Tibial nerve (tissue), 4 donors: ENCODE measurements at regions not wholly inside any gene's neighbourhood (a gene's known extent, or its start where the extent isn't known, plus 50 kb on each side); places are given as distances from the start of the nearest gene placed in this dataset.
"Not testable (repeated sequence)": the region's sequence is repeated elsewhere in the genome, so short reads cannot be mapped to it uniquely, and the experiment has no call there.

Experiments used
- DNase-seq, 2 donors: peaks; one replicate each; pipeline ENCODE4 v3.0.0-alpha.2; 2019; ENCODE audit warnings: low spot score in 2 of 2
- H3K27ac ChIP-seq, 4 donors: fragments of 200-600 bp; sonication (generic) in 3 of 4; one replicate each; pipeline ENCODE4 v1.5.1; 2017 to 2019; ENCODE audit warnings: mild to moderate bottlenecking in 1 of 4
- H3K27me3 ChIP-seq, 2 donors: fragments of 200-600 bp; sonication (generic) in 1 of 2; one replicate each; pipeline versions ENCODE4 v1.5.1 to v1.6.0; 2017 to 2019
- H3K36me3 ChIP-seq, 3 donors: fragments of 200-600 bp; sonication (generic); one replicate each; pipeline ENCODE4 v1.5.1; 2018 to 2019
- H3K4me1 ChIP-seq, 4 donors: fragments of 200-600 bp; sonication (generic) in 3 of 4; one replicate each; pipeline ENCODE4 v1.5.1; 2017 to 2019
- H3K4me3 ChIP-seq, 4 donors: fragments of 200-600 bp; sonication (generic) in 3 of 4; one replicate each; pipeline ENCODE4 v1.5.1; 2017 to 2019; ENCODE audit warnings: mild to moderate bottlenecking in 1 of 4, moderate library complexity in 1 of 4
- H3K9me3 ChIP-seq, 4 donors: fragments of 200-600 bp; sonication (generic) in 3 of 4; one replicate each; pipeline ENCODE4 v1.5.1; 2017 to 2019
- CTCF ChIP-seq, 5 experiments: fragments of 200-600 bp in 3 of 5; fragments of 450-650 bp in 2 of 5; sonication (generic) in 3 of 5; IDR thresholded peaks; one replicate each; pipeline ENCODE4 v1.5.1; 2016 to 2019; ENCODE audit warnings: antibody characterized with exemption in 5 of 5, mild to moderate bottlenecking in 3 of 5, moderate library complexity in 2 of 5
- EP300 ChIP-seq, 2 donors: sonication (generic); formaldehyde crosslinking; IDR thresholded peaks; one replicate each; pipeline ENCODE4 v1.6.1; 2017; ENCODE audit warnings: antibody characterized with exemption in 2 of 2, mild to moderate bottlenecking in 1 of 2
- POLR2A ChIP-seq, 2 donors: fragments of 450-650 bp; IDR thresholded peaks; one replicate each; pipeline ENCODE4 v1.6.1; 2017; ENCODE audit warnings: antibody characterized with exemption in 2 of 2, mild to moderate bottlenecking in 2 of 2, moderate library complexity in 2 of 2
- WGBS, 2 donors: methylation state at CpG; one replicate each; pipeline ENCODE4 v1.1.5; 2018; 5-methylcytosine and 5-hydroxymethylcytosine counted together

GRCh38 chr21:41567901-41568510 is 60.0 kb upstream of the TMPRSS2 start:
- DNase-seq = no peak
- no peak overlapping the region for H3K27ac ChIP-seq
- 77 to 91% methylated on average over 25 of the region's 25 CpGs for WGBS, 2 donors
- no peak for TF ChIP-seq CTCF (IDR thresholded peaks at IDR 0.05)
- TF ChIP-seq EP300 (IDR thresholded peaks at IDR 0.05) = no peak
- TF ChIP-seq POLR2A (IDR thresholded peaks at IDR 0.05) = no peak
- no peak overlapping the region for H3K4me3 ChIP-seq
- H3K27me3 ChIP-seq = no peaks in the 10 kb centered on the region
- no peaks in the 10 kb centered on the region for H3K36me3 ChIP-seq
- H3K9me3 ChIP-seq = peaks cover 0 to 12% (median 0%) of the 10 kb centered on the region in 4 donors
- no peaks in the 10 kb centered on the region for H3K4me1 ChIP-seq

GRCh38 chr21:41567237-41567636 is 59.3 kb upstream of the TMPRSS2 start:
- not testable (repeated sequence) for H3K4me3 ChIP-seq, H3K27me3 ChIP-seq, DNase-seq, H3K9me3 ChIP-seq, H3K4me1 ChIP-seq, H3K36me3 ChIP-seq, H3K27ac ChIP-seq
- 63 to 88% methylated on average over 2 of the region's 2 CpGs for WGBS, 2 donors

GRCh38 chr21:41566500-41567014 is 58.6 kb upstream of the TMPRSS2 start:
- no peak overlapping the region for H3K4me3 ChIP-seq
- no peak overlapping the region for H3K27ac ChIP-seq
- H3K4me1 ChIP-seq = peaks cover 0 to 5% (median 0%) of the 10 kb centered on the region in 4 donors
- 83 to 89% methylated on average over 3 of the region's 3 CpGs for WGBS, 2 donors
- H3K36me3 ChIP-seq = no peaks in the 10 kb centered on the region
- TF ChIP-seq EP300 (IDR thresholded peaks at IDR 0.05) = no peak
- H3K9me3 ChIP-seq = no peaks in the 10 kb centered on the region
- no peaks in the 10 kb centered on the region for H3K27me3 ChIP-seq
- DNase-seq = no peak

- H3K27ac ChIP-seq = no peak overlapping the region
- no peak for DNase-seq
- H3K9me3 ChIP-seq = no peaks in the 10 kb centered on the region
- H3K27me3 ChIP-seq = no peaks in the 10 kb centered on the region
- no peak overlapping the region for H3K4me3 ChIP-seq
- WGBS, 2 donors = 77 to 78% methylated on average over 11 of the region's 11 CpGs
- TF ChIP-seq EP300 (IDR thresholded peaks at IDR 0.05) (no peak), POLR2A (IDR thresholded peaks at IDR 0.05) (no peak), CTCF (IDR thresholded peaks at IDR 0.05) (no peak)
- H3K4me1 ChIP-seq = peaks cover 0 to 9% (median 0%) of the 10 kb centered on the region in 4 donors
- no peaks in the 10 kb centered on the region for H3K36me3 ChIP-seq
Observed at GRCh38 chr21:41565550-41565949, 57.6 kb upstream of the TMPRSS2 start.

- Histone ChIP-seq H3K4me1 (peaks cover 0 to 14% (median 0%) of the 10 kb centered on the region in 4 donors), H3K27me3 (no peaks in the 10 kb centered on the region), H3K36me3 (no peaks in the 10 kb centered on the region), H3K9me3 (no peaks in the 10 kb centered on the region), H3K27ac (no peak overlapping the region), H3K4me3 (no peak overlapping the region)
- WGBS, 2 donors = 45% methylated on average over 10 of the region's 10 CpGs
- DNase-seq = no peak
- TF ChIP-seq POLR2A (IDR thresholded peaks at IDR 0.05) (no peak), EP300 (IDR thresholded peaks at IDR 0.05) (peak in 1 of 2 donors; percentile 26), CTCF (IDR thresholded peaks at IDR 0.05) (no peak)
Observed at GRCh38 chr21:41564871-41565274, 56.9 kb upstream of the TMPRSS2 start.

- peak in 1 of 2 donors; percentile 19 for DNase-seq
- Histone ChIP-seq H3K4me1 (peaks cover 0 to 14% (median 0%) of the 10 kb centered on the region in 4 donors), H3K27me3 (no peaks in the 10 kb centered on the region), H3K4me3 (no peak overlapping the region), H3K36me3 (no peaks in the 10 kb centered on the region), H3K9me3 (no peaks in the 10 kb centered on the region), H3K27ac (no peak overlapping the region)
- TF ChIP-seq CTCF (IDR thresholded peaks at IDR 0.05) (no peak), EP300 (IDR thresholded peaks at IDR 0.05) (no peak), POLR2A (IDR thresholded peaks at IDR 0.05) (no peak)
- WGBS, 2 donors = 68 to 76% methylated on average over 22 to 26 of the region's 26 CpGs
Observed at GRCh38 chr21:41562101-41563000, 54.4 kb upstream of the TMPRSS2 start.
